Breast epithelium (tissue), 3 donors: ENCODE measurements at regions not wholly inside any gene's neighbourhood (a gene's known extent, or its start where the extent isn't known, plus 50 kb on each side); places are given as distances from the start of the nearest gene placed in this dataset.

Experiments used
- CTCF ChIP-seq, 3 donors: fragments of 450-650 bp; IDR thresholded peaks; one replicate each; pipeline ENCODE4 v1.5.1; 2016 to 2017; ENCODE audit warnings: antibody characterized with exemption in 3 of 3, mild to moderate bottlenecking in 3 of 3, moderate library complexity in 3 of 3
- POLR2AphosphoS5 ChIP-seq, 3 donors: sonication (generic); formaldehyde crosslinking; IDR thresholded peaks; one replicate each; pipeline ENCODE4 v1.6.1; 2017; ENCODE audit warnings: antibody characterized with exemption in 3 of 3

- no peak for TF ChIP-seq CTCF (IDR thresholded peaks at IDR 0.05)
- no peak for TF ChIP-seq POLR2AphosphoS5 (IDR thresholded peaks at IDR 0.05)
Observed at GRCh38 chr6:125586074-125586473, 163.4 kb upstream of the HEY2 start.
